HG03457 (cell line): ENCODE measurements at regions not wholly inside any gene's neighbourhood (a gene's known extent, or its start where the extent isn't known, plus 50 kb on each side); places are given as distances from the start of the nearest gene placed in this dataset.

Source experiments
- ATAC-seq: cut with Tn5 transposase; IDR thresholded peaks from one replicate; pipeline ENCODE4 v1.9.1; 2021; ENCODE audit warnings: moderate number of reproducible peaks; ENCODE audit not compliant: unreplicated experiment

DNA sequence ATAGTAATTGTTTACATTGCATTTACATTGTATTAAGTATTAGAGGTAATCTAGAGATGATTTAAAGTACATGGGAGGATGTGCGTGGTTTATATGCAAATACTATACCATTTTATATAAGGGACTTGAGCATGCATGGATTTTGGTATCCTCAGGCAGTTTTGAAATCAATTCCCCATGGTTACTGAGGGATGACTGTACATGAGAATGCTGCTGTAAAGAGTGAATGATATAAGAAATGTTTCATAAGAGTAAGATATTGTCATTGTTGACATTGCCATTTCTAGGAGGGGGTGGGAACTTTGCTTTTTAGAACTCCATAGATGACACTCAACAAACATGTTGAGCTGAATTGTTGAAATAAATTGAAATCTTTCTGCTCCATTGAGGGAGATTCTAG is 185.0 kb downstream of the SEMA6A start:
- no peak for ATAC-seq

DNA sequence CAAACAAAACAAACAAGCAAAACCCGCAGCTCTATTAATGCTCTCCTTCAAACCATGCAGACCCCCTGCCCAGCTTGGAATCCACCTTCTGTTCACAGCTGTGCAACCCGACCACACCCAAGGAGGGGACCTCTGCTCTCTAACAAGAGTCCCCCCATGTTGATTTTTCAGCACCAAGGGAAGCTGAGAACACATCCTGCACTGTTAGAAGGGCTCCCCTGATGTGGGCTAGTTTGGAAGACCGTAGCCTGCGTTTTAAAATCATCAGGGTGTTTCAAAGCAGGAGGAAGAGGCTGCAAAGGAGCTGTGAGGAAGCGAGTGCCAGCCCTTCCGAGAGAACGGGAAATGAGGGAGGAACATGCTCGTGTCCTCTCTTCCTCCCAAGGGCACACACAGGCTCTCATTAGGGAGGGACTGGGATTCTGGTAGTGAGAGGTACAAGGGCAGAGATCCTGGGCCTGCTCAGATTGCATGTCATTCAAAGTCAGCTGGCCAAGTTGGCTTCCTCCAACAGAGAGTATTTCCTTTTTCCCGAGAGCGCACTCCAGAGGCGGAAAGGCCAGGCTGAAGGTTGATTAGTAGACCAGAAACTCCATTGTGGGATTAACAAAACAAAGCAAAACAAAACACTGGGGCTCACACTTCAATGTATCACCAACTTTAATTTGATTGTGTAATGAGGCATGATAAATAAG is 185.9 kb downstream of the SEMA6A start:
- ATAC-seq: no peak

DNA sequence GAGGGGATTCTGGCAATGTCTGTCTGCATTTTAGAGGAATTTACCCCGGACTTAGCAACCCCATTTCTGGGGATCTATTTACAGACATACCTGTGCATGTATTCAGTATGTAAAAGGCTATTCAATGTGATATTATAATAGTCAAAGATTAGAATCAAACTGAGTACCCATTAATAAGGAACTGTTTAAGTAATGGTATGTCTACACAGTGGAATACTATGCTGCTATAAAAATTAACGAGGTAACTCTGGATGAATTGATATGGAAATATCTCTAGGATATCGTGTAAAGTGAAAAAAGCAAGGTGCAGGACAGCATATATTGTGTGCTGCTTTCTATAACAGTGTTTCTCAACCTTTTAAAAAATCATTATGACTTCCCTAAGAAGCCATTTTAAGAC is 186.9 kb downstream of the SEMA6A start:
- no peak for ATAC-seq

DNA sequence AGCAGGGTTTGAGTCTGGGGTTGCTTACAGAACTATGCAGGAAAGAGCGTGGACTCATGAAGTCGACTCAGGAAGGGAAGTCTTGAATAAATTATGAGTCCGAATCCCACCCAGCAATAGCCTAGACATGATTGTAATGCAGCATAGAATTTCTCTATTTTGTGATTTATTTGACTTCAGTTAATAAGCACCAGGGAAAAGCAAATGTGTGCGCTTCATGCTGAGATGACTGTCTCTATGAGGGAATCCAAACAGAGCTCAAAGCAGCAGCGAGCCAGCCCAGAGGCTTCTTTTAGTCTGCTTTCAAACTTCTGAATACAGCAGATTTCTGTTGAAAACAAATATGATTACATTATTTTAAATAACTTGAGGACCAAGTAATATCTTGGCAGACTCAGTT is 188.0 kb downstream of the SEMA6A start:
- ATAC-seq: no peak

DNA sequence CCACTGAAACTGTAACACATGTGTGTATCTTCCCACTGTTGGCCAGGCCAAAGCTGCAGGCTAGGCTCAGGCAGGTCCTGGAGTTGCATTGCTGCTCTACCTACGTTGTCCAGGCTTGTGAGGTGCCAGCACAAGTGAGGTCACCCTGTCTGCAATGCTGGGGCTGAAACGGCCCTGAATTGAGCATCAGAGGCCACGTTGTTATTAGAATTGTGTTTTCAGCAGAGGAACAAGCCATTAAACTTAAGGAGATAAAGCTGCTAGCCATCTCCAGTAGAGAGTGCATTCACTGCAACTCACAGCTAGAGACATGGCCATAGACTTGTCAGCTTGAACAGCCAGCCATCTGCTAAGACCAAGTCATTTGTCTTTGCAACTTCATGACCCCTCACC is 191.8 kb downstream of the SEMA6A start:
- ATAC-seq: no peak

DNA sequence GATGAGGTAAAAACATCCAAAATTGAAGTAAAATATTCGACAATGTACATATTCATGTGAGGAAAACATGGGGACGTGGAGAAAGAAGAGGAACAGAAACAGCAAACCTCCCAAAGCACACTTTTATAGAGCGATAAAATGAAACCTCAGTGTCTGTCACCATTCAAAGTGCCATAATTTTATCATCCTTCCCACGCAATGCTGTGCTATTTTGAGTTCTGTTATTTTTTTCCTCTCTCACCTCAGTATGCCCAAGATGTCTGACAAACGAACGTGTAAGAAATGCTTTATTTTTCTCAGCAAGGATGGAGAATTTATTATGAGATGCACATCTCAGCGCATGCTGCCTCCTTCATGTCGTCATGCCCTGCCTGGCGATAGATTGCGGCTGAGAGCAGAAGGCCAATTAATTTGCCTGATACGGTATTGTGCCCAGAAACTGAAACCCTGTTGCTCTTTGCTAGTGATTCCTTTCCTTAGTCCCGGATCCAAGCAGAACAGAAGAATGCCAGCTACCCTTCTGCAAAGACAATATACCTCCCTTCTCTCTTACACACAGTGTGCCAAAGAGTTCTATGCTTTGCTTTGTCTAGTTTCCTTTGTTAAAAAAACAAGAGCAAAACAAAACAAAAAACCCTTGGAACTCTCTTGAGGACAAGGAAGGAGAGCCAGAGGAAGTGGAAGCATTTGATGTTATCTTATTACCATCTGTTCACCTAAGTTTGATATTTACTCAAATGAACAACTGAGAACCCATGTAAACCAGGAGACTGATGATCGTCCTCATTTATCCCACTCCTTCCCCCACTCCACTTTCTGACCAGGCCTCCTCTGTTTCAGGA is 192.4 kb downstream of the SEMA6A start:
- ATAC-seq: no peak

DNA sequence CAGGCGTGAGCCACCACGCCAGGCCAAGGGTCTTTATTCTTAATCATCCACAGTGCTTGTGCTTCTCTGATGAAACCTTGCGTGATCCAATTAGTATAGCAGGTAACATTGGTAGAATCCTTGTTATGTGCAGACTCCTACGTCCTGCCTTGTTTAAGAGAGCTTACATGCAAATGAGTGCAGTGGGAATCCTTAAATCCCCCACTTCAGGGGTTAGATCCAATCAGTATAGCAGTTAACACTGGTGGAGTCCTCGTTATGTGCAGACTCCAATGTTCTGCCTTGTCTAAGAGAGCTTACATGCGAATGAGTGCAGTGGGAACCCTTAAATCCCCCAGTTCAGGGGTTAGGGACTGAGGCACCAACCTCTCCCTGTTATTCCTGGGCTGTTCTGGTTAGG is 193.4 kb downstream of the SEMA6A start:
- ATAC-seq: no peak

DNA sequence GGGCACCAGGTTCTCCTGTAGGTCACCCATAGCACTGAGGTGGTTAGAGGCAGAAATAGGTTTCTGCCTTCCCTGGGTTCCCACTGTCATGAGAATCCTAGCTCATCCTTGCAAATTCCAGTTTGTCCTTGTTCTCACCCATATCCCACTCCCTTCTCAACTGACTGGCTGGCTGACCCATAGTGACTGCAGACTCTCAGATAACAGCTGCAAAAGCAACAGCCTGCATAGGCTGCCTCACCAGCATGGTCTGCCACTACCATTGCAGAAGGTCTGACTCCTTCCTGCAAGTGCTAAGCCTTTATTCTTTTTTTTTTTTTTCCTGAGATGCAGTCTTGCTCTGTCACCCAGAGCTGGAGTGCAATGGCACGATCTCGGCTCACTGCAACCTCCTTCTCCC is 194.0 kb downstream of the SEMA6A start:
- ATAC-seq: no peak

DNA sequence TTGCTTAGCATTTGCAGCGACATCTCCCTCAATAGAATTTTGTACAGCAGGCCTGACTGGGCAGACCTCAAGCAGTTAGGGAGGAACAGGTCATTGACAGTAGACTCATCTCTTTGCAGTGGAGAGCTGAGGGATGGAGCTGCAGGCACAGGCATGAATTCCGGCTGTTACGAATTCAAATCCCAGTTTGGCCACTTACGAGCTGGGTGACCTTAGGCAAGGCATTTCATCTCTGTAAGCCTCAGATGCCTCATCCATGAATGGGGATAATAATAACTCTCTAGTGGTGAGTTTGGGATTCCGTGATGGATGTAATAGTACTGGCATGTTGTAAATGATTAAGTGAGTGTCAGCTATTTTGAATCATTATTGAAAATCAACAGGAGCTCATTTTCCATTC is 195.3 kb downstream of the SEMA6A start:
- ATAC-seq: no peak

DNA sequence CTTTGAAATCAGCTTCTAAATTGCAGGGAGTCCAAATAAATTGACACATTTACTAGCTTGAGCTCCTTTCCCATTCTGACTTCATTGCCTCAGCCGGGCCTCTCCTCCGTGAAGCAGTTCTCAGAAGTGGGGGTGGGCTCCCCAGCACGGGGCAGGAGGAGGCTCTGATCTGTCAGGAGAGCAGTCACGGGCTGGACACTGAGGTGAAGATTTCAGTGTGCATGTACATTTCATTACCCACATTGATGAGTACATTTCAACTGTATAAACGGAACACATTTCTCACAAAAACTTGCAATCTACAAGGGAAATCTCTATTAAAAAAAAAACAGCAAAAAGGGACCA is 195.9 kb downstream of the SEMA6A start:
- no peak for ATAC-seq

DNA sequence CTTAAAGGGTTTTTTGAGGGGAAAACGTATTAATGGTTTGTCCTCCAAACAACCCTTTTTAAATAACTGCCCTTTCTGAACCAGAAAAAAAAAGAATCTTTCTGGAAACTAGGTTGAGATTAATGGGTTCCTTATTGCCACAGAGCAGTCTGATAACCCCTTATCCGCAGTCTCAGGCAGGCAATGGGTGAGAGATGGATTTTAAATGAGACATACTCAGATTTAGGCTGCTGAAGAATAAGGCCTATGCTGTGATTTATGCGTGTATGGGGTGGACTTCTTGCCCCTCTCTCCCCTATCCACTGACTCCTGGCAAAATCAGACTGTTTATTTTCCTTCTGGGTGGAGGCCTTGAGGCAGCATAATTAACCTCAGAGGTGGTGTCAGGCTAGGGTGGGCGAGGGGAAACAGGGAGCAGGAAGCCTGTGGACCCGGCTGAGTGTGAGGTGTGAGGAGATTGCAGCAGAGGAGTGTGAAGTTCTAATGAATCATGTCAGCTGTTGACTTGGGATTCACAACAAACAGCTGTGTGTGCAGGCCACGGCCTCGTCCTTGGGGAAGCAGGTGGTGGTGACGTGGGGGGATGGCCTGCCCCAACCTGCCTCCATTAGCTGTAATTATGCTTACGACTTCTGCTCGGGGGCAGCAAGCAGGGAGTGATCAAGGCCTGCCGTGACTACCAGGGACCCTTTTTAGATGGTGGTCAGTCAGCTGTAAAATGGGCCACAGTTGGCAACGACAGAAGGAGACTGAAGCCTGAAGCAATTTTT is 196.4 kb downstream of the SEMA6A start:
- no peak for ATAC-seq

DNA sequence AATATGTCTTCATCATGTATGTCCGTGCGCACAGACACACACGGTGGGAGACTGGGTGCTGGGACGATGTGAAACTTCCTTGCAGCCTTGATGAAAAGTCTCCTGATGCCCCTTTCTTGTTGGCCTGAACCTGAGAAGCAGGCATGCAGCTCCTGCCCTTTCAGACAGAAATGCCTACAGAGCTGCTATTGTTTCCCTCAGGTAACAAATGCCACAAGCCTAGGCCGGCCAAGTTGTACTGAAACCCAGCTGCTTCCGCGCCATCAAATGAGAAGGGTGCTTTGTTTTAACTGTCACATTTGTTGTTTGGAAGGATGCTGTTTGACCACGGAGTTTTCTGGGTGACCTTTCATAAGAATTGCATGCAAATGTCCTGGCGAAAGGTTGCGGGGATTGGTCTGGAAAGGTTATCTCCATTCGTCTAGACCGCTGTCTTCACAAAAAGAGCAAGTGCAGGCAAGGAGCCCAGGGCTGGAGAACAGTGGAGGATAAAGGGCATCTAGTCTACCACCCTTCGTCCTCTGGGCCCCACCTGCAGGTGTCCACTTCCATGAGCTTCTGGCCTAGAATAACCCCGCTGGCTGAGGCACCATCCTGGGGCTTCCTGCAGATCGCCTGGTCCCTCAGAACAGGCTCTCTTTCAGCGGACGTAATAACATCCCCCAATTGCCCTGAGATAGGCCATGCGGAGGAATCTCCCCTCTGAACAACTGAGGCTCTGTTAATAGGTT is 197.2 kb downstream of the SEMA6A start:
- no peak for ATAC-seq

DNA sequence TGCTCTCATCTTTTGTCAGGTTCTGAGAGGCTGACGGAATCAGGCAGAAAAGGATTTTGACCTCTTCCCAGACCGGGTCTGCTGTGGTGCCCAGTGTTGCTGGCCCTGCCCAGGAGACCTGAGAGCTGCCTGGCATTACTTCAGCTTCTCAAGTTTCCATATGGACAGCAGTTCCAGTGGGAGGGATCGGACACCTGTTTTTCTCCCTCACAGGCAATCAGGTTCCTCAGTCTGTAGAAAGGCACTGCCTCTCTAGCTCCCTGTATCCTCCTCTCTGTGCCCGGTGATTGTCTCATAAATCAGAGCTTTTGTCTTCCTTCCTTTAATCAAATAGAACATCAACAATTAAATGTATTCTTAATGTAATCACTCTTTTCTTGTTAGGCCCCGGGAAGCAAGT is 198.7 kb downstream of the SEMA6A start:
- no peak for ATAC-seq

DNA sequence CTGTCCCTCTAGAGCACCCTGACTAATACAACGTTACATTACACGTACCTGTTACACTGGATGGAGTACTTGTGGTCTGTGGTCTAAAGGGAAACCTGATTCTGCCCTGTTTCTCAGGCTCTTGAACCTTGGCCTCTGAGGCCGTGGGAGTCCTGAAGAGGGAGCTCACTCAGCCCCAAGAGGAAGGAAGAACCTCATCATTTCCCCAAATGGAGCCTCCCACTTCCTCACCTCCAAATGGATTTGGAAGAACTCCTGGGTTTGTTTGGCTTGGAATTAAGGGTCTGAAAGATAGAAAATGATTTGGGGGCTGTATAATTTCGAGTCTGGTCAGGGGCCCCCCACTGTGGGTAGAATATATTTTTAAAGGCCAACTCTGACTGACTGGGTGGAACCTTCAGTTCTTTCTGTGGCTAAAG is 200.2 kb downstream of the SEMA6A start:
- no peak for ATAC-seq

DNA sequence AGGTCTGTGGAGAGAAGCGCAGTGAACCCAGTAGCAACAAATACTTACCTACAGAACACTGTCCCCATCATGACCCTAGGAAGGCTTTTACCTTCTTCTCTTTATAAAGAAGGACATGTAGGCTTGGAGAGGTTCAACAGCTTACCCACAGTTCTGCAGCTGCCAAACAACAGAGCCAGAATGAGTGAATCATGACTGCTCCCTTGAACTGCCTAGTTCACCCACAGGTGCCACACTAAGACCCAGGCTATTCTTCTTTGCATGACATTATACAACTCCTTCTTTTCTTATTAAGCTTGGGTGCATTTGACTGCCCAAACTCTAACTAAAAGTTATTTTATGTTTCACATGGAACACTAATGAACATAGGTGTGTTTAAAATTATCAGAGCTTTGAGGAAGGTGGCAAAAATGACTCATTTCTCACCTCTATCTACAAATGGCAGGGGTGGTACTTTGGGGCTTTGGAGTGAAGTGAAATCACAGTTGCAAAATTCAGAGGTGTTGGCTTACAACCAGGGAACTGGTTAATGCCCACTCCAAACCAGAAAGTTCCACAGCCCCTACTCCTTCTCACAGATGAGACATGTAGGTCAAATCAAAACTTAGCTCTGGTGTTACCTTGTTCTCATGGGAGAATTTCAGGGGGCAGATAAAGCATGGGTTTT is 201.6 kb downstream of the SEMA6A start:
- no peak for ATAC-seq

DNA sequence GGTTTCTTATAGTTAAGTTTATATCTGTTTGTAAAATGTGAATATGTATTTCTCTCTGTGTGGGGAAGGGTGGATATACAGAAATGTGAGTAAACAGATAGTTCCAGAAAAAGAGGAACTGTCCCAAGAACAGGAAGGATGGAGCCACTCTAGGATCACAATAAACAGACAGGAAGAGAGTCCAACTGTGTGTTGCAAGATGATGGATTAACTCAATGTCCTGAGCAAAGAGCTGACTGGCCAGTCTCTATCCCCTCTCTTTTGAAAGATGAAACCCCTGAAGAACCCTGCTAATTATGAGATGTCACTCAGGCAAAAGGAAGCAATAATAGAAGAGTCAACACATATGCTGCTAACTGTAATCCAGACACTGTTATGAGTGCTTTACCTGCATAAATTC is 202.7 kb downstream of the SEMA6A start:
- ATAC-seq: no peak

DNA sequence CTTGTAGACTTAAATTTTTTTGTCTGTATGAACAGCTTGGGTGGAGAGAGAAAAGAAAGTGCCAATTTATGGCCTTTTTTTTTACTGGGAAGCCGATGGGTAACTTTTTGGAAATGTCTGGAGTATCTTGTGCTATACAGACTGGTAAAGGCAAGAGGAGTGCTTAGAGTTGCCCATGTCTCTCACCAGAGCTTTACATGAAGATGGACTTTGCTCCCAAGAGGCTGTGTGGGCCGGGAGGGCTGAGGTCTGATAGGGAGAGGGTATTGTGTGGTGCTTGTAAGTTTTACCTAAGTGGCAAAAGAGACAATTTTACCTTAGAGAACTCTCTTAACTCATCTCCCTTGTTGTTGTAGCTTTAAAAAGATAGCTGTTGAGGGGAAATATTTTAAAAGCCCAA is 203.2 kb downstream of the SEMA6A start:
- no peak for ATAC-seq

DNA sequence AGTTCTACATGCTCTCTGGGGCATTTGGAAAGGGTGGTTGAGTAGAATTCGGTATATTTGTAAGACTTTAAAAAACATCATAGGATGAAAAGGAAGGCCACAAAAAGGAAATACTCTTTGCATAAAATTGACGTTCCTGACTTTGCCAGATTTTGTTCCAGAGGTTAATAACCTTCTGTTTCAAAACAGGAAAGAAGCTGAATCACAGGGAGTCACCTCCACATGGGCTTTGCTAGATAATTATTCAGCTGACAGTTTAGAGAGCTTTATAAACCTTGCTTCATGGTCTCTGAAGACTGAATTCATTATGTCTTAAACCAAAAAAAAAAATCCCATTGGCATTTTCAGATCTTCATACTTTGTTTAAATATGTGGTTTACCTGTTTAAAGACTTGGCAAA is 203.7 kb downstream of the SEMA6A start:
- ATAC-seq: no peak

DNA sequence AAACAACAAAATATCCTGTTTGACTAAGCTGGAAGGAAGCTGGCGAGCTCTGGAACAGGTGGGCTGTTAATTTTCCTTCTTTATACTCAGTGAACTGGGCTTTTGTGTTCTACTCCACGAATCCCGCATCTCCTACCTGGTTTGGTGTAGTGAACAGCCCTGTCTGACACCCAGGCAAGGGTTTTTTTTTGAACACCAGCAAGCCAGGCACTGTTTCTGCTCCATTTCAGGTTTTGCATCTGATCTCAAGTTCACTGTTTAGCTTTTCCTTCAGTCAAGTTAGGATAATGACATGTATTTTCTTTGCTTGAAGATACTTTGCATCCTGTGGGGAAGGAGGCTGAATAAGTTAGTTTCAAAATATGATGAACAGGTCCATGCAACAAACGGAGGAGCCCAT is 204.5 kb downstream of the SEMA6A start:
- no peak for ATAC-seq

DNA sequence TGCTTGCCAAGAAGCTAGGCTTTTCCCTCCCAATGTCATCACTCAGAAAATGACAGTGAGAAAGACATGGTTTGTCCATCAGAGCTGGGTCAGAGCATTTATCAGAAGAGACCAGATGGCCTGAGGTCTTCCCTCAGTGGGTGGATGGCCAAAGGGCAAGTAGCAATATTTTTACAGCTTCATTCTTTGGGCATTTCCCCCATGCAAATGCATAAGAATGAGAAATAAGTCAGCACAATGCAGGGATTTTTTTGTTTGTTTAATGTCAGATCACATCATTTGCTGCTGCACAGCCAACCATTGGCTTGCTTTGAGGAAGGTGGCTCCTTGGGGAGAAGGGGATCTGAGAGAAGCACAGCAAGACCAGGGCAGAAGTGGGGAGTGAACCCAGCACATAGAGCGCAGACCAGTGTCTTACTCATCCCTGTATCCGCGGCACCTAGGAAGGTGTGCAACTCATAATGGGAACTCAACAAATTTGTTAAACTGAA is 209.6 kb downstream of the SEMA6A start:
- ATAC-seq: peak; percentile 66

DNA sequence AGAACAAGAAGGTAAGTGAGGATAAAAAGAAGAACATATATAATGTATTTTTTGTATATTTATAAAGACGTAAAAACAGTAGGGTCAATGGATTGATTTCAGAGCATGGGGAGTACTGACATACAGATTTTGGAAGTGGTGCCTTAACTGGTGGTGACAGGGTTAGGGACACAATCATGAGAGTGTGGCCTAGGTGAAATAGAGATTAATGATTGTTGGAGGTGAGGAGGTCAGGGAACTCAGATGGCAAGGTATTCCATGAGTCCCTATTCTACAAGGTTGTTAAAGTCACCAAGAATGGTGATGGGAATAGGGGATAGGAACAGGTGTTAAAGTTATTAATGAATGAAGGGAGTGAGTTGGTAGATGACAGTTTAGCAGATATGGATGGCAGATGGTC is 210.8 kb downstream of the SEMA6A start:
- ATAC-seq: no peak
